Fibroblast of lung (primary cell): ENCODE measurements at regions not wholly inside any gene's neighbourhood (a gene's known extent, or its start where the extent isn't known, plus 50 kb on each side); places are given as distances from the start of the nearest gene placed in this dataset.

Experiments
- EZH2 ChIP-seq: IDR thresholded peaks from 2 replicates; pipeline ENCODE4 v1.5.1; 2012; ENCODE audit warnings: low read length, control low read depth, mild to moderate bottlenecking; ENCODE audit errors: missing control alignments
- TF ChIP-seq, protein P1 (sequence below), 2 donors: IDR thresholded peaks in 1 of 2; conservative IDR thresholded peaks in 1 of 2; 1 replicate in 1 of 2; 2 replicates in 1 of 2; pipeline ENCODE4 v1.5.1; 2011 to 2012; ENCODE audit warnings: low read length in 2 of 2, control low read depth in 1 of 2, inconsistent platforms in 1 of 2, low read depth in 1 of 2, mild to moderate bottlenecking in 1 of 2

DNA sequence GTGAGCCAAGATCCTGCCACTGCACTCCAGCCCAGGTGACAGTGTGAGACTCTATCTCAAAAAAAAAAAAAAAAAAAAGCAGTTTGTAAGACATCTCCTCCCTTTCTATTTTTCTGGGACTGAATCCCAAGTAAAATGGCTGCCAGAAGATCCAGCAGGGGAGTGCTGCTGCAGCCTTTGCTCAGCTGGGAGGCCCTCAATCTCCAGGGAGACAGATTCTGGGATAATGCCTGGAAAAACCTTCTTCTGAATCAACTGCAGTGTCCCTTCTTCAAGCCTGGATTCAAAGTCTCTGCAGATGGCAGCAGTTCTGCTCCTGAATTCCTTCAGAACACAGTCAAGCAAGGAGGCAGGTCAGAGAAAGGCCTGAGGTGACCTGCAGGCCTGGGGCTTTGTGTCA, 191.0 kb upstream of the NRIP1 start:
- TF ChIP-seq, protein P1, sequence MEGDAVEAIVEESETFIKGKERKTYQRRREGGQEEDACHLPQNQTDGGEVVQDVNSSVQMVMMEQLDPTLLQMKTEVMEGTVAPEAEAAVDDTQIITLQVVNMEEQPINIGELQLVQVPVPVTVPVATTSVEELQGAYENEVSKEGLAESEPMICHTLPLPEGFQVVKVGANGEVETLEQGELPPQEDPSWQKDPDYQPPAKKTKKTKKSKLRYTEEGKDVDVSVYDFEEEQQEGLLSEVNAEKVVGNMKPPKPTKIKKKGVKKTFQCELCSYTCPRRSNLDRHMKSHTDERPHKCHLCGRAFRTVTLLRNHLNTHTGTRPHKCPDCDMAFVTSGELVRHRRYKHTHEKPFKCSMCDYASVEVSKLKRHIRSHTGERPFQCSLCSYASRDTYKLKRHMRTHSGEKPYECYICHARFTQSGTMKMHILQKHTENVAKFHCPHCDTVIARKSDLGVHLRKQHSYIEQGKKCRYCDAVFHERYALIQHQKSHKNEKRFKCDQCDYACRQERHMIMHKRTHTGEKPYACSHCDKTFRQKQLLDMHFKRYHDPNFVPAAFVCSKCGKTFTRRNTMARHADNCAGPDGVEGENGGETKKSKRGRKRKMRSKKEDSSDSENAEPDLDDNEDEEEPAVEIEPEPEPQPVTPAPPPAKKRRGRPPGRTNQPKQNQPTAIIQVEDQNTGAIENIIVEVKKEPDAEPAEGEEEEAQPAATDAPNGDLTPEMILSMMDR (conservative IDR thresholded peaks at IDR 0.05 in 1 of 2, IDR thresholded peaks at IDR 0.05 in 1 of 2; ENCODE audit: low read depth in 1 of 2, low read length in 2 of 2), result no peak
- TF ChIP-seq EZH2, result no peak
